ENCODE measurements at regions not wholly inside any gene's neighbourhood (a gene's known extent, or its start where the extent isn't known, plus 50 kb on each side); places are given as distances from the start of the nearest gene placed in this dataset.
"Not testable (repeated sequence)": the region's sequence is repeated elsewhere in the genome, so short reads cannot be mapped to it uniquely, and the experiment has no call there.

- no peak for DNase-seq
- no peaks in the 10 kb centered on the region for H3K9me3 ChIP-seq
- no peaks in the 10 kb centered on the region for H3K27me3 ChIP-seq
- H3K4me3 ChIP-seq: no peak overlapping the region
- peaks cover 0 to 11% (median 0%) of the 10 kb centered on the region in 4 donors for H3K4me1 ChIP-seq
- TF ChIP-seq, protein P1, sequence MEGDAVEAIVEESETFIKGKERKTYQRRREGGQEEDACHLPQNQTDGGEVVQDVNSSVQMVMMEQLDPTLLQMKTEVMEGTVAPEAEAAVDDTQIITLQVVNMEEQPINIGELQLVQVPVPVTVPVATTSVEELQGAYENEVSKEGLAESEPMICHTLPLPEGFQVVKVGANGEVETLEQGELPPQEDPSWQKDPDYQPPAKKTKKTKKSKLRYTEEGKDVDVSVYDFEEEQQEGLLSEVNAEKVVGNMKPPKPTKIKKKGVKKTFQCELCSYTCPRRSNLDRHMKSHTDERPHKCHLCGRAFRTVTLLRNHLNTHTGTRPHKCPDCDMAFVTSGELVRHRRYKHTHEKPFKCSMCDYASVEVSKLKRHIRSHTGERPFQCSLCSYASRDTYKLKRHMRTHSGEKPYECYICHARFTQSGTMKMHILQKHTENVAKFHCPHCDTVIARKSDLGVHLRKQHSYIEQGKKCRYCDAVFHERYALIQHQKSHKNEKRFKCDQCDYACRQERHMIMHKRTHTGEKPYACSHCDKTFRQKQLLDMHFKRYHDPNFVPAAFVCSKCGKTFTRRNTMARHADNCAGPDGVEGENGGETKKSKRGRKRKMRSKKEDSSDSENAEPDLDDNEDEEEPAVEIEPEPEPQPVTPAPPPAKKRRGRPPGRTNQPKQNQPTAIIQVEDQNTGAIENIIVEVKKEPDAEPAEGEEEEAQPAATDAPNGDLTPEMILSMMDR (IDR thresholded peaks at IDR 0.05): no peak
- TF ChIP-seq POLR2AphosphoS5 (IDR thresholded peaks at IDR 0.05) (no peak), POLR2A (IDR thresholded peaks at IDR 0.05) (no peak), EP300 (IDR thresholded peaks at IDR 0.05) (no peak)
- intact Hi-C loops (cut with DNase I): no loop called here
- no peaks in the 10 kb centered on the region for H3K36me3 ChIP-seq
- H3K27ac ChIP-seq: peak overlapping the region in 1 of 4 donors; percentile 63
- 69 to 80% methylated on average over 8 of the region's 8 CpGs for WGBS, 2 donors
These were observed 209.7 kb upstream of the AUTS2 start for GRCh38 chr7:69388452-69389137.

DNA sequence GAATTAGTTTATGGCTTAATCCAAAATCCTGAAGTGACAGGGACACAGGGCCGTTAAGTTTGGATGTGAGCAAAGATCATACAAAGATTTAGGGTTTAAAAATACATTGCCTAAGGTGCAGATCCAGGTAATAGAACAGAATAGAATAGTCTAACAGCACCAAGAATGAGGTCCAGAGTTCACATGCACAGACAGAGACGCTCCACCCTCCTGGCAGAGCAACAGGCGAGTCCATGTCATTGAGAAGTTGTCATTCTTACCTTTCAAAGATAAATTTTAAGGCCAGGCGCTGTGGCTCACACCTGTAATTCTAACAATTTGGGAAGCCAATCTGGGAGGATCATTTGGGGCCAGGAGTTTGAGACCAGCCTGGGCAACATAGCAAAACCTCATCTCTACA is 209.1 kb upstream of the AUTS2 start:
- WGBS, 2 donors: 30 to 63% methylated on average over 4 of the region's 4 CpGs
- no peak overlapping the region for H3K4me3 ChIP-seq
- intact Hi-C loops (cut with DNase I): no loop called here
- peaks cover 0 to 11% (median 0%) of the 10 kb centered on the region in 4 donors for H3K4me1 ChIP-seq
- TF ChIP-seq, protein P1 (IDR thresholded peaks at IDR 0.05): no peak
- no peak for TF ChIP-seq POLR2A (IDR thresholded peaks at IDR 0.05)
- no peak for DNase-seq
- no peaks in the 10 kb centered on the region for H3K36me3 ChIP-seq
- peak overlapping the region in 1 of 4 donors; percentile 63 for H3K27ac ChIP-seq
- no peaks in the 10 kb centered on the region for H3K9me3 ChIP-seq
- no peaks in the 10 kb centered on the region for H3K27me3 ChIP-seq

- intact Hi-C loops (cut with DNase I); H3K9me3 ChIP-seq; H3K27me3 ChIP-seq; H3K36me3 ChIP-seq; H3K27ac ChIP-seq; H3K4me3 ChIP-seq; DNase-seq: not testable (repeated sequence)
- WGBS, 2 donors: 94% methylated on average over 30 of the region's 30 CpGs
- H3K4me1 ChIP-seq: peaks cover 0 to 14% (median 3%) of the 10 kb centered on the region in 4 donors
These were observed 204.4 kb upstream of the AUTS2 start for GRCh38 chr7:69393912-69394311.

GRCh38 chr7:69395061-69395714 is 203.1 kb upstream of the AUTS2 start:
- no peak for DNase-seq
- intact Hi-C loops (cut with DNase I): no loop called here
- Histone ChIP-seq H3K27me3 (no peaks in the 10 kb centered on the region), H3K9me3 (no peaks in the 10 kb centered on the region), H3K27ac (no peak overlapping the region), H3K4me3 (no peak overlapping the region), H3K36me3 (no peaks in the 10 kb centered on the region), H3K4me1 (peaks cover 0 to 14% (median 2%) of the 10 kb centered on the region in 4 donors)
- TF ChIP-seq, protein P1 (IDR thresholded peaks at IDR 0.05): no peak
- WGBS, 2 donors: 82 to 84% methylated on average over 8 of the region's 8 CpGs

DNA sequence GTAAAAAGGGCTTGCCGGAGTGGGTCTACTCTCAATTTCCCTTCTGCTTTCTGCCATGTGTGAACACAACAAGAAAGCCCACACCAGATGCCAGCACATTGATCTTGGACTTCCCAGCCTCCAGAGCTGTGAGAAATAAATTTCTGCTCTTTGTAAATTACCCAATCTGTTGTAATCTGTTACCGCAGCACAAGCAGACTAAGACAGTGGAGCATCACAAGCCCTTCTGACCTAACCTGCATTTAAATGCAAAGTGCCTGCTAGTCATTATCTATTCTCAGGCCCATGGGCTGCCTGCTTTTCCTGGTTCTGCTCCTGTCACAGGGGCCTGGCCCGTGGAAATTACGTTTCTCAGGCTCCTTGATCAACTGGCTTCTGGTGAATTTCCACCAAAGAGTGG is 199.3 kb upstream of the AUTS2 start:
- peaks cover 0 to 14% (median 2%) of the 10 kb centered on the region in 4 donors for H3K4me1 ChIP-seq
- no peak overlapping the region for H3K27ac ChIP-seq
- TF ChIP-seq EP300 (IDR thresholded peaks at IDR 0.05) (no peak), POLR2AphosphoS5 (IDR thresholded peaks at IDR 0.05) (no peak), POLR2A (IDR thresholded peaks at IDR 0.05) (no peak)
- TF ChIP-seq, protein P1 (IDR thresholded peaks at IDR 0.05): no peak
- intact Hi-C loops (cut with DNase I): no loop called here
- no peak overlapping the region for H3K4me3 ChIP-seq
- H3K9me3 ChIP-seq: no peaks in the 10 kb centered on the region
- DNase-seq: no peak
- WGBS, 2 donors: 68 to 85% methylated on average over 4 of the region's 4 CpGs
- no peaks in the 10 kb centered on the region for H3K27me3 ChIP-seq
- no peaks in the 10 kb centered on the region for H3K36me3 ChIP-seq
